DMS153 treated with DMSO at 0.1 percent for 48 hours (cell line): ENCODE measurements at regions not wholly inside any gene's neighbourhood (a gene's known extent, or its start where the extent isn't known, plus 50 kb on each side); places are given as distances from the start of the nearest gene placed in this dataset.
A peak's percentile ranks its signal among the peaks of the same experiment; 100 is the strongest.
"Not testable (repeated sequence)": the region's sequence is repeated elsewhere in the genome, so short reads cannot be mapped to it uniquely, and the experiment has no call there.

ENCODE experiments used
- DNase-seq: peaks from one replicate; lab custom pipeline; 2025; ENCODE audit not compliant: unreplicated experiment; lab: John Stamatoyannopoulos, UW

DNA sequence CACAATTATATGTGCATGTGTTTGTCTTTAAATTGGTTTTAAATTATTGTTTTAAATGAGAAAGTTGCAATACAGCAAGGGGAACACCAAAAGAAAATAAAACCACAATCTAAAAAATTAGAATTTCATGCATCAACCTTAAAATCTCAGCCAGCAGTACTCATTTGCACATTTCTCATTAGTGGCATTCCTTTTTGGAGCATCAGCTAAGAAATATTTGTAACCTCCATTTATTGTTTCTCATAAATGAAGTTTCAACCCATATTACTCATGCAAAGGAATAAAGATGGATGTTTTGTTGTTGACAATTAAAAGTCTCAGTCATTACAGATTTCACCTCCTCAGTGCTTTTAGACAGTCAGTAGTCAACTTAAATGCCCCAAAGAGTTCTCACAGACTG, 160.1 kb downstream of the TBX15 start:
- no peak for DNase-seq

DNA sequence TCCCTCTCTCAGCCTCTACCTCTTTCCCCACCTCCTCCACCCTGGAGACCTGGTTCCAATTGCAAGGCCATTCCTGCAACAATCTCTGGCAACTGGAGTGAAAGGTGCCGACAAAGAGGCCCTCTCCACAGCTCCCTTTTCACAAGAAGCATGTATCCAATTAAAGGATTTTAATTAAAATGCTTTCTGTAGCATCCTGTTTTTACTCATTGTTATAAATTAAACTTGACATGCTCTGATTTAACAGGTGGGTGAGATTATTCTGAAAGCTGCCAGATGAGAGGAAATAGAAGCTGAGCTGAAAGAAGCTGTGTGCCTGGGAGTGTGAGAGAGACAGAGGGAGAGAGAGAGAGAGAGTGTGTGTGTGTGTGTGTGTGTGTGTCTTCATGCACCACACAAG, 160.5 kb downstream of the TBX15 start:
- no peak for DNase-seq

DNA sequence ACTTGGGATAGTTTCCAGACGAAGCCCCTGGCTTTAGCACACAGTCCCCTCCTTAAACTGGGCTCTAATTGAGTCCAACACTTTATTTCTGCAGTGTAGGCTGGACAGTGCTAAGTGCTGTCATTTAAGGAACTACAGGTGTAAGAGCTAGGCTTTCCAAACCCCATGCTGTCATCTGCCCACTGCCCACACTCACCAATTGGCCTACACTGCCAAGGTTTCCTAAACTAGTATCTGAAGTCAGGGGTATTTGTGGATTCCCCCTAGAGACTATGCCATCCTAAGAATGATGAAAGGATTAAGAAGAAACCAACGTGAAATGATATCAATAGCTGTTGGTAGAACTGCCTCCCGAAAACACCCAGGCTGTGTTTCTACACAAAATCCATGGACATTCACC, 160.9 kb downstream of the TBX15 start:
- no peak for DNase-seq

DNA sequence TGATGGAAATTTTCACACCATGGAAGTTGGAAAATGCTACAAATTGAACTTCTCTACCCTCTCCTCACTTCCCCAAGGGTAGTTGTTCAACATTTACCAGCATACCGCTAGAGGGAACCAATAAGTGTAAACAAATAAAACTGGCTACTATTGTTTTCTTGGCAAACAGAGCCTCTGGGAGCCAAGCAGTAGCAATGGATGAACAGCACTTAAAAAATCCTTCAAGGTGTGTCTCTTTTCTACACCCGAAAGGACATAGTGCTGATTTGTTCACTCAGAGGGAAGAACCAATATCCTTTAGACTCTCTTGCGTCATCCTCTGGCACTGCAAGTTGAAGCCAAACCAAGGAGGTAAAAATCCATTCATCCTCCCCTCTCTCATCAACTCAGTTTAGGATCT, 161.5 kb downstream of the TBX15 start:
- DNase-seq = no peak

DNA sequence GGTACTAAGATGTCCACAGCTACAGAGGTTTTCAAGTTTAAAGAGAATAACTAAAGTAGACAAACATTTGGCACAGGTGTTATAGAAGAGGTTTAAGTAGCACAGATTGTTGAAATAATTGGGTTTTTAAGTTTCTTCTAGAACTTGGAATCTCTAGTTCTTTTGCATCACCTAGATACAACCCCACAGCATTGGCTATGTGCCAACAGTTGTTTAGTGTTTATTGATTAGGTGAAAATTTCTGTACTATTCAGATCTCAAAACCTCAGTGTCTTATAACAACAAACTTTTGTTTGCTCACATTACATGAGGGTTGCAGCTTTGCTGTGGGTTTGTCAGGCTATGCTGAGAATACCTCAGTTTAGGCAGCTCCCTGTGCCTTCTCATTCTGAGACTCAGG, 162.5 kb downstream of the TBX15 start:
- no peak for DNase-seq

DNA sequence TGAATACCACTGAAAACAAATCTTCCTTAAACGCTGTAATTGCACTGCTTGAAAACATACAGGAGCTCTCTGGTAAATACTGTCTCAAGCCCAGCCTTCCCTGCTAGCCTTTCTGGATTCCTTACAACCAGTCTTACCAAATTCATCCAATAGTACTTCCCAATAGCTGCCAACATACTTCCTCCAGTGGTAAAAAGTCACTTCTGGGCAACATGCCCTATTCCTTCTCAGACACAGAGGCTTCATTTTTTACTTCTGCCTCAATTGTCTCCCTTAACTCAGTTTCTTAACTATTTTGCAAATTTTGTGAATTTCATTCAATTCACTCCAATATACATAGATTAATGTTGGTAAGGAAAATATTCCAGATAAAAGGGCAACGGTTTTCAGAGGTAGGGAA, 166.3 kb downstream of the TBX15 start:
- DNase-seq = no peak

DNA sequence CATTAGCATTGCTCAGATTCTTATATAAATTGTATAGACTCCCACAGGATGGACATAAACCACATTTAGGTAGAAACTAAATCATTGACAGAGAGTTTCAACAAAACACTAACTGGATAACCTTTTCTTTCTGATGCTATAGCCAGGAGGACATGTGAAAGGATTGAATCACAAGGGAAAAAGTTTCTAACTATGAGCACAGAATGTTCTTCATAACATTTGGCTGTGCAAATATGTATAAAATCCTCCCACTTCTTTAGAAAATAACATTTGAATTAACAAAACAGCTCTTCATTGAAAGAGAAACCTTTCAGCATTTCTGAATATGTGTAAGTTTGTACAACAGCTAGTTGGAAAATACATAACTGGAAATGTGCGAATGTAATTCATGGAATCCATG, 167.3 kb downstream of the TBX15 start:
- no peak for DNase-seq

DNA sequence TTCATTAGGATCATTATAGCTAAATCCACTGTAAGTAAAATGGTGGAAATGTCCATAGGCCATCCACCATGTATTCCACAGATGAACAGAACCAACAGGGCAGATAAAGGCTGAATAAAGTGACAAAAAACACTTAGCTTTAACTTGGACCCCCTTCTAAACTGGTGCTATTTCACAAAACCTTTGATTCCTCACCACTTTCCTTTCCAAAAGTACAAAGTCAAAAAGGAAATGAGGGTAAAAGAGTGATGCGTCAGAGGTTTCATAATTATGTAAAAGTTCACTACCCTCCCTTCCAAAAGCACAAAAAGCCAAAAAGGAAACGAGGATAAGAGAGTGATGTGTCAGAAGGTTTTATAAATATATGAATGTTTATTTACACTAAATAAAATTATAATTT, 172.2 kb downstream of the TBX15 start:
- no peak for DNase-seq

DNA sequence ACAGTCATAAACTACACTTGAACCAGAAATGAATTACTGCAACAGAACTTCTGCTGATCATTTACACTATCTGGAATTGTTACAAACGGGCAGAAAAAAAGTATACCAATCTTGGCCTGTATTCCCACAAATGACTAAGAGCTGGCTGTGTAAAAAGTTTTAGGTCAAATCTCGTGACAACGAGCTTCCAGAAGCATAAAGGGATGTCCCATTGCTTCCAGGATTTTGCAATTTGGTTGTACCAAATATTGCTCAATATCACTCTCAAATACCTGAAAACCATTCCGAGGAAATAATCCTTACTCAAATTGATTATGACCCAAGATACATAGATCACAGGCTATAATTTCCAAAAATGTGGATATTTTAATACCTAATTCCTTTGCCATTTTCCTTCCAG, 175.6 kb downstream of the TBX15 start:
- DNase-seq = no peak

DNA sequence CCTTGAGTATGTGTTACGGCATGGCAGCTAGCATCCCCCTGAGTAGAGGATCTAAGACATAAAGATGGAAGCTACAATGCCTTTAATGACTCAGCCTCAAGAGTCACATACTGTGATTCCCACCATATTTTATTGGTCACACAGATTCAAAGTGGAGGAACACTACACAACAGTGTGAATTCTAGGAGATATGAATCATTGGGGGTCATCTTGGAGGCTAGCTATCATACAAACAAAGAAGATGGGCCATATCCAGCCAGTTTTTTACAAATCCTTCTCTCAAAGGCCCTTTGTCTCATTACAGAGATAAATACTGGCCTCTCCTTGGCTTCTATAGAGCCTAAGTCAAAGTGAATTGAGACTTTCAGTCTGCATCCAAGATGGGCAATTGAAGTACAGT, 177.0 kb downstream of the TBX15 start:
- DNase-seq = no peak

DNA sequence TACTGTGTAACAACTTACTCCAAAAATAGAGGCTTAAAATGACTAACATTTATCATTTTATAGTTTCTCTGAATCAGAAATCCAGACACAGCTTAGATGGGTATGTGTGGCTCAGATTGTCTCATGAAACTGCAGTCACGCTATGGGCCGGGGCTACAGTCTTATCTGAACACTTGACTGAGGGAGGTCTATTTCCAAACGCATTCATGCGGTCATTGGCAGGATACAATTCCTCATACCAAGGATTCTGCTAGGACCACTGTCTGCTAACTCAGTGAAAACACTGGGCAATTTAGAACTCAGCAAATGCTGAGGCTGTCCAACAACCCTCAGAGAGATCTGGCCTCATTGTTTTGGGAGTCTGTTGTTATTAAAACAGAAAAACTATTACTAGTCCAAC, 178.6 kb downstream of the TBX15 start:
- DNase-seq = no peak

DNA sequence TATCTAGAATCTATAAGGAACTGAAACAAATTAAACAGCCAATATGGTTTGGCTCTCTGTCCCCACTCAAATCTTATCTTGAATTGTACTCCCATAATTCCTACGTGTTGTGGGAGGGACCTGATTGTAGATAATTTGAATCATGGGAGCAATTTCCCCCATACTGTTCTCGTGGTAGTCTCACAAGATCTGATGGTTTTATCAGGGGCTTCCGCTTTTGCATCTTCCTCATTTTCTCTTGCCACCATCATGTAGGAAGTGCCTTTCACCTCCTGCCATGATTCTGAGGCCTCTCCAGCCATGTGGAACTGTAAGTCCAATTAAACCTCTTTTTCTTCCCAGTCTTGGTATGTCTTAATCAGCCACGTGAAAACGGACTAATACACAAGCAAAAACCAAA, 185.0 kb downstream of the TBX15 start:
- not testable (repeated sequence) for DNase-seq

DNA sequence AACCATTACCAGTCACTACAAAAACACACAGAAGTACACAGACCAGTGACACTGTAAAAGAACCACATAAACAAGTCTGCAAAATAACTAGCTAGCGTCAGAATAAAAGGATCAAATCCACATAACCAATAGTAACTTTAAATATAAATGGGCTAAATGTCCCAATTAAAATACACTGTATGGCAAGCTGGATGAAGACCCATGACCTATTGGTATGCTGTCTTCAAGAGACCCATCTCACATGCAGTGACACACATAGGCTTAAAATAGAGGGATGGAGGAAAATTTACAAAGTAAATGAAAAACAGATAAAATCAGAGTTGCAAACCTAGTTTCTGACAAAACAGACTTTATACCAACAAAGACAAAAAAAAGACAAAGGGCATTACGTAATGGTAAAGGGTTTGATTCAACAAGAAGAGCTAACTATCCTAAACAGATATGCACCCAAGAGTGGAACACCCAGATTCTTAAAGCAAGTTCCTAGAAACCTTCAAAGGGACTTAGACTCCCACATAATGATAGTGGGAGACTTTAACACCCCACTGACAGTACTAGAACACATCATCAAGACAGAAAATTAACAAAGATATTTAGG, 196.9 kb downstream of the TBX15 start:
- DNase-seq = no peak

DNA sequence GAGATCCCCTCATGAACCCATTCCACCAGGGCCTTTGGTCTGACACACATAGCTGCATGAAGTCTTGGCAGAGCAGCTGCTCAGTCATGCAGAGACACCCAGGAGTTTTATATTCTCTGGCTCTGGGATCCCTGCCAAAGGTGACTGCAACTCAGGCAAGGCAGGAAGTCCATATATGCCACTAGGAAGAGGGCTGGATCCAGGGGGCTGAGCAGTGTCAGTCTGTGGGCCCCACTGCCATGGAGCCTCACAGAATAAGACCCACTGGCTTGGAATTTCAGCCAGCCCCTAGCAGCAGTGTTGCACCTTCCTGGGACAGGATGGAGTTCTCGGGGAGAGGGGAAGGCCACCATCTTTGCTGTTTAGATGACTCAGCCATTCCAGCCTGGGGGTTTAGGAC, 199.7 kb downstream of the TBX15 start:
- DNase-seq = peak; percentile 81

DNA sequence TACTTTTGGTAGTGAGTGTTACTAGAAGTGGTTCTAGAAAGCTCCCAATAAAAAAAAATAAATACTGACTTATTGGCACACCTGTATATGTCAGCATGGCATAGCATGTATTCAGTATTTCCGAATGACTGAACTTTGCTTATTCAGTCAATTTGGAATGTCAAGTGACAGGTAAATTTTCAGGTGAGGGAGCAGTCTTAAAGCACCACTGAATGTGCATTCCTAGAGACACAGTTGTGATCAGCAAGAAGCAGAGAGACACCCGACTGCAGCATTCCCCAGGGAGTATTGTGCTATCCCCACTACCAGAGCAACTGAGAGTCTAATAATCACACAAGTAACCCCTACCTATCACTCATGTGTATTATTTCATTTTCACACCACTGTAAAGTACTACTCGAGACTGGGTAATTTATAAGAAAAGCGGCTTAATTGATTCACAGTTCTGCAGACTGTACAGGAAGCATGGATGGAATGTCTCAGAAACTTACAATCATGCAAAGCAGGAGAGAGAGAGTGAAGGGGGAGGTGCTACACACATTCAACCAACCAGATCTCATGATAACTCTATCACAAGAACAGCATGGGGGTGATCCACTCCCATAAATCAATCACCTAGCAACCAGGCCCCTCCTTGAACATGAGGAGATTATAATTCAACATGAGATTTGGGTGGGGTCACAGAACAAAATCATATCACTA, 201.5 kb downstream of the TBX15 start:
- DNase-seq = no peak

DNA sequence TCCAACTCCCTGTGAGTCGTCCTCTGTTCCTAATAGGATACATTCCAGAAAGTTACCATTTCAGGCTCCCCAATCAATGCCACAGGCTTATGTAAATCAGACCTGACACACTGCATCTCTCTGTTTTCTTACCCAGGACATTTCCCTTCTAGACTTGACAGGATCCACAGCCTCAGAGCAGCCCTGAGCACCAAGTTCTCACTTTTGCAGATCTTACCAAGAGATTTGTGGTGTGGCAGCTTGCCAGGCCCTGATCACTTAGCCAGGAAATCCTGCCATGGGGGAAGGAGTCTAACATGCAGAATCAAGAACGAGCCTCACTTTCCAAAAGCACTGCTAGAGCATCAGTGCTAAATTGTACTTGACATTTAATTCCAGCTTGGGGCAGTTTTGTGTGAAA, 202.9 kb downstream of the TBX15 start:
- no peak for DNase-seq

DNA sequence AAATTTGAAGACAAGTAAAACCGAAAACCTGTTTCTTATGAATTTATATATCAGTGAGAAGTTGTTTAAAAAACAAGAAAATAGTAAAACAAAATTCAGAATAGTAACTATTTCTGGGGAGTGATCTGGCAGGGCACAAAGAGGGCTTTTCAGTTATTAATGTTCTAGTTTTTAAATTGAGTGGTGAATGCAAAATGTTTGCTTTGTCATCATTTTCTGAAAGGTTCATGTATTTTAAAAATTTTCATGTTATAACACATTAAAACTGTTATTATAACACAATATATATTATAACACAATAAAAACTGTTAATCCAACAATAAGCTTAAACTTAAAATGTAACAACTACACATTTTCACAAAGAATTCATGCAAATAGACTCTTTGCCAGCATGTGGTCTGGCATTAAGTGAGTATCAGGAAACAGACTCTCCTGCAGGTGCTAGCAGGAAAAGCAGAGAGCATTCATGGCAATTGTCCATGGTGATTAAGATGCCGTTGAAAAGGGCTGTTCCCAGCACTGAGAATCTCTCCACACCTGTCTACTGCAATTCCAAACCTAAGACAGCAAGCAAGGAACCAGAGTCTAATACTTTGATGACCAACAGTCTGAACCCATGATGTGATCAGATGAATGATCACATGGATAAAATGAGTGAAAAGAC, 204.9 kb downstream of the TBX15 start:
- DNase-seq = peak; percentile 63

DNA sequence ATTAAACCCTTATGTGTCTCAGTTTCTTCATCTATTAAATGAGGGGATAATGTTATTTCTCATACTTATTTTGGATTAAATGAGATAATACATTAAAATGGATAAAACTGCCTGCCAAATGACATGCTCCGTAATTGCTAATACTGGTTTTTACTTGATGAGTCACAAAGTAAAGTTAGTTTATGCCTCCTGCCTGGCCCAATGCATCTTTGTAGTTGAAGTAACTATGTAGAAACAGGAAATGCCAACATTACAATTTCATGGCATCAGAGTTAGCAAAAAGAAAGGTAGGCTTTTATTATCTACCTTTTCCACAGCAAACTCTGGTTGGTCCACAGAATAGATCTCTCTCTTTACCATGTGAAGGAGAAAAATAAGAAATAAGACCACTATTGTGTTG, 214.5 kb downstream of the TBX15 start:
- DNase-seq = no peak

DNA sequence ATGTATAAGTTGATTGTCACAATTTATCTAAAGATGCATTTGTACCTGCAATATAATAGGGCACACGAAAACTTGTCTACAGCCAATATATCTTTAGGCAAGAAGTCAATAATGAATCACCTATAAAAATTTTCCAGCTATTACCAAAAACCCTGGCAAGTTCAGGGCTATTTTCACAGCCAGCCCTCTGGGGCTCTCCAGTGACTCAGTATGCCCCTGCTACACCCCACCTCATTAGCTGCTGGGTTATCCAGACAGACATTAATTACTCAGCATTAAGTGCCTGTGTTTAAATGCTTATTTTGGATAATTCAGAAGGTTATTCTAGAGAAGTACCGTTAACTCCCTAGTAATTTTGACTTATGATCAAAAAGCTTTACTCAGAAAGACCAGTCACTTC, 220.2 kb downstream of the TBX15 start:
- no peak for DNase-seq

DNA sequence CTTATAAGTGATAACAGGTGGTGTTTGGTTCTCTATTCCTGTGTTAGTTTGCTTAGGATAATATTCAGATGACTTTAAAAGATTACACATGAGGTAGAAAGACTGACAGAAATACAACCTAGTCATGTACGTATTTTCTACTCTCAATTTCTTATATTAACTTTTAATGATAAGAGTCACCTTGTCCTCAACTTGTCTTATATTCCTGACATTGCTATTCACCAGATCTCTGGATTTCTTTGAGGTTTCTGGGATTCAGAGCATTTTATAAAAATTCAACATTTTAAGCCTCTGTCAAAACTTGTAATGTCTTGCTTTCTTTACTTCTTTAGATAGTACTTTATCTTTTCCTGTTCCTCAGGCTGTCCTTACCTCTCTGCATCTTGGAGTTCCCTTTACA, 234.2 kb downstream of the TBX15 start:
- DNase-seq = no peak

DNA sequence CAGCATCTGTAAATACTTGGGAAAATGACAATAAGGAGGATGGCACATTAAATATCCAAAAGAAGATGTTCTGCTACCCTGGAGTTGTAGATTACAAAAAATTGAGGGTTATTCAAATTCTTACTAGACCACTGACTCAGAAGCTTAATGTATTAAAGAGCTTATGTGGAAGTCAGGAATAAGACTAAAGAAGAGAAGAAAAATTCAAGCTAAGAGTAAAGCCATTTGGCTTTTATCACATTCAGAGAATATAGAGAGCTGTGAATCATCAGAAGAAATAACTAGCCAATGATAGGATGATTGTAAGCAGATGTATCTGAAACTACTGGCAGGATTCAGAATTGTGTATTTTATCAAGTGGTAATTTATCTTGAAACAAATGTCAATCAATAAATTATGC, 237.0 kb downstream of the TBX15 start:
- no peak for DNase-seq

DNA sequence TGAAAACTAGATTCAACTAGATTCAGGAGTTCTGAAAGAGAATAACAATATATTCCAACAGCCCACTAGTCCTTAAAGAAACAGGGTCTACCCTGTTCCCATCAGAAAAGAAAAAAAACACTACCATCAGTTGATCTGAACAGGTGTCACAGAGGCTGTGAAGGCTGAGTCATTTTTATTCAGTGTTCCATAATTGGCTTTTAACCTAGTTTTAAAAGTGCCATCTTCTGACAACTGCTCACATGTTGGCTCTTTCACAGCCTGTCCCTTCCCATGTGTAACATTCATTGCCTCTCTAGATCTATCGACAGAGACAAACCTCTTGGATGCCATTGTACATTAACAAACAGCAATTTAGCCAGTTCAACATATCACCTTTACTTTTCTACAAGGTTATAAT, 243.7 kb downstream of the TBX15 start:
- no peak for DNase-seq

DNA sequence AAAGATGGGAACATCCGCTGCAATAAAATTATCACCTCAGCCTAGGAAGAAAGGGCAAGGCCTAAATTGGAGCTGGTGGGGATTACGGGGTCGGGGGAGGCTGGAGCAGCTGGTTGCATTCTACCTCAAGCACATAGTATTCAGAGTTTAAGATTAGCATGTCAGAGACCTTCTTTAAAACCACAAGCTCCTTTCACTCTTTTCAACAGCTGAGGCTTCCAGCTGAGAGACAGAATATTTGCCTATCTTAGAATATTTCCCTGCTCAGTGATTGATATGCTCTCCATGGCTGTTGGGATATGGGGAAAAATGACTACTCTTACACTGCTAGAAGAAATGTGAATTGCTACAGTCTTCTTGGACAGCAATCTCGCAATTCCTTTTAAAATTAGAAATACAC, 248.6 kb downstream of the TBX15 start:
- no peak for DNase-seq
